Stimulated activated CD4-positive, alpha-beta T cell treated with anti-CD3 and anti-CD28 coated beads, Interleukin-12 subunit alpha, Interleukin-12 subunit beta, amount 100 ng/mL, for 48 hours (primary cell): ENCODE measurements at regions not wholly inside any gene's neighbourhood (a gene's known extent, or its start where the extent isn't known, plus 50 kb on each side); places are given as distances from the start of the nearest gene placed in this dataset.
"Not testable (repeated sequence)": the region's sequence is repeated elsewhere in the genome, so short reads cannot be mapped to it uniquely, and the experiment has no call there.

Experiments
- DNase-seq, 3 donors: peaks; one replicate each; pipeline ENCODE4 v3.0.0-alpha.2; 2020; ENCODE audit warnings: low read depth in 2 of 3, low spot score in 1 of 3

- DNase-seq, result no peak
These were observed 110.3 kb upstream of the PALMD start for GRCh38 chr1:99535470-99536164.

- no peak for DNase-seq
These were observed 107.9 kb upstream of the PALMD start for GRCh38 chr1:99537886-99538617.

GRCh38 chr1:99538618-99538956 is 107.3 kb upstream of the PALMD start:
- DNase-seq, result no peak

- no peak for DNase-seq
These were observed 106.8 kb upstream of the PALMD start for GRCh38 chr1:99539131-99539530.

DNA sequence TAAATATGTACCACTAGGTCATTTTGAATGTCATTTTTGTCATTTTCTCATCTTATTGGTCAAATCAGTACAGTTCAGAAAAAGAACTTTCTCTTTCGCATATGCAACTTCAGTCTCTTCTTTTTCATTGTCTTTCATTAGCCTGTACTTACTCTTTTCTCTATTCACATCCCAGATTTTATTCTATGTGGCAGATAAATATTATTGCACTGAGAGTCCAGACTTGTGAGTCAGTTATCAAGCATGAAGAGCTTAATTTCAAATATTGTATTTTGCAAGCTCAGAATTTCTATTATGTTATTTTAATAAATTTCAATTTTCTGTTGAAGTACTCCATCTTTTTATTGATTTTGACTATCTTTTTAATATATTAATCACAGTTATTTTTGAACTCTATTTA is 105.2 kb upstream of the PALMD start:
- DNase-seq, result no peak

DNA sequence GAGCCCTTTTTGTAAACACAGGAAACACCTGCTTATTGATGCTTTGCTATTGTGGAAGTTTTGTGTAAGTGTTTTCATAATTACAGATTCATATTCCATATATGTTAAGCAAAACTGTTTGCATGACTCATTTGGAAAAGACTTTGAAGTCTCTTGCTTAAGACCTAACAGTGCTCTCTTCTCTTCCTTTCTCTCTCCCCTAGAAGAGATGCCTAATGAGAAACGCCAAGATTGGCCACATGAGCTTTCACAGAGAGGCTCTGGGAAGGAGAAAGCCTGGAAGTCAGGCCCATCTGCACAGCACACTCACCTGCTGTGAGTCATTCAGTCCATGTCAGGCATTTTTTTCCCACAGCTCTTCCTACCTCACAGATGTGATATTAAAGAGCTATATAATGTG is 101.6 kb upstream of the PALMD start:
- DNase-seq, result no peak

GRCh38 chr1:99546432-99547416 is 99.2 kb upstream of the PALMD start:
- DNase-seq, result no peak

- no peak for DNase-seq
These were observed 96.8 kb upstream of the PALMD start for GRCh38 chr1:99548943-99549605.

DNA sequence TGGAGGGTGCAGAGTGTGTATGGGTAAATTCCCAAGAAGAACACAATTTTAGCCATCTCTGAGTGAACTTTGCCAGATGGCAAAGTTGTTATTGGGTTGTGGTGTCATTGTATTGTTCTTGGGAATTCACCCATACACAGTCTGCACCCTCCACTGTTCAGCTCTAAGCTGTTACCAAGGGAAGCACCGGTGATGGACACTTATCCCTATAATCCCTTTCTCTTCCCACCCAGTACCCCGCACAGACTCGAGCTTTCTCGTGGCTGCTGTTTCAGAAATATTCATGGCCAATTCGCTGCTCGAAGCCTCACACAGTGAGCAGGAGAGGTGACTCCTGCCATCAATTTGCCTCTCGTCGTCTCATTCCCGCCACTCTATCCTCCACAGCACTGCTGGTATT is 95.7 kb upstream of the PALMD start:
- no peak for DNase-seq

- no peak for DNase-seq
These were observed 93.9 kb upstream of the PALMD start for GRCh38 chr1:99551812-99552614.

- no peak for DNase-seq
These were observed 92.6 kb upstream of the PALMD start for GRCh38 chr1:99553301-99553700.

DNA sequence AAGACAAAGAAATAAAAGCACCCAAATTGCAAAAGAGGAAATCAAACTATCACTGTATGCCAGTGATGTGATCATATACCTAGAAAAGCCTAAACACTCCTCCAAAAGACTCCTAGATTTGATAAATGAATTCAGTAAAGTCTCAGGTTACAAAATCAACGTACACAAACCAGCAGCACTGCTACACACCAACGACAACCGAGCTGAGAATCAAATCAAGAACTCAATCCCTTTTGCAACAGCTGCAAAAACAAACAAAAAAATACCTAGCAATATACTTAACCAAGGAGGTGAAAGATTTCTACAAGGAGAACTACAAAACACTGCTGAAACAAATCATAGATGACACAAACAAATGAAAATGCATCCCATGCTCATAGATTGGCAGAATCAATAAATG is 92.1 kb upstream of the PALMD start:
- not testable (repeated sequence) for DNase-seq

GRCh38 chr1:99554727-99555126 is 91.2 kb upstream of the PALMD start:
- DNase-seq, result no peak

- DNase-seq, result no peak
These were observed 88.2 kb upstream of the PALMD start for GRCh38 chr1:99557546-99558202.

DNA sequence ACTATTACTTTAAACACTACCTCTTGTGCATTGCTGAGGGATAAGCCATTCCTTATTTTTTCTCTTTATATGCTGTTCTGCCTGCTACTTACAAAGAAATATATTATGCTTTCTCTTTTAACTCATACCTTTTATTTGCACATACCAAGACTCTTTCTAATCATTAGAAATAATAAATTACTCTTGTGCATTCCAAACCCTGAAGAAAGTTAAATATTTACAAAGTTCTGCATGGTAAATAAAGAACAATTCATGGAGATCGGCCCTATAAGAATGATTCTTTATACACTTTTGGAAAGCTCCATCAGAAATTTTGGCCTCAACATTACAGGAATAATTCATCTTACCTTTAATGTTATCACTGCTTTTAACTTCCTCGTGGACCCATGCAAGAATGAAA is 86.7 kb upstream of the PALMD start:
- no peak for DNase-seq

- no peak for DNase-seq
These were observed 85.5 kb upstream of the PALMD start for GRCh38 chr1:99560207-99561040.

- DNase-seq, result no peak
These were observed 84.0 kb upstream of the PALMD start for GRCh38 chr1:99561952-99562351.

GRCh38 chr1:99565606-99566289 is 80.2 kb upstream of the PALMD start:
- no peak for DNase-seq
